ENCODE measurements at regions not wholly inside any gene's neighbourhood (a gene's known extent, or its start where the extent isn't known, plus 50 kb on each side); places are given as distances from the start of the nearest gene placed in this dataset.

GRCh38 chr11:119476666-119477331 lies 53.8 kb upstream of the THY1 start:
- ChIA-PET POLR2A (interaction anchor here (0.6 kb wide), 1 partner anchor 23 kb away, joined by 3 read pairs; no protein-coding TSS in a partner anchor), CTCF (ENCODE audit: unreplicated experiment) (no interaction called here)
- Histone ChIP-seq H3K36me3 (ENCODE audit: insufficient read depth, low read length) (no peaks in the 10 kb centered on the region), H3K9me3 (ENCODE audit: low read length) (no peaks in the 10 kb centered on the region), H3K9me2 (ENCODE audit: insufficient read depth, low read length) (no peaks in the 10 kb centered on the region), H4K20me1 (ENCODE audit: insufficient read depth, low read length) (no peaks in the 10 kb centered on the region), H3K27ac (ENCODE audit: low read depth, low read length, poor library complexity, severe bottlenecking) (no peak overlapping the region), H3K79me2 (ENCODE audit: insufficient read depth, low read depth, low read length) (no peaks in the 10 kb centered on the region), H3K4me2 (ENCODE audit: low read length) (no peak overlapping the region), H3K4me3 (ENCODE audit: low read depth, low read length, poor library complexity, severe bottlenecking) (no peak overlapping the region), H3K4me1 (ENCODE audit: insufficient read depth, low read length, poor library complexity, severe bottlenecking) (no peaks in the 10 kb centered on the region), H2AFZ (ENCODE audit: low read length) (no peak overlapping the region)
- TF ChIP-seq EZH2phosphoT487 (IDR thresholded peaks at IDR 0.05; ENCODE audit: borderline replicate concordance, low read depth, low read length) = no peak
- TF ChIP-seq CTCF (conservative IDR thresholded peaks at IDR 0.05; ENCODE audit: low read length) = no peak
- intact Hi-C loops (cut with micrococcal nuclease; ENCODE audit: unreplicated experiment) = no loop called here
- BruUV-seq (replicated peaks) = no TSS peak
- DNase-seq (ENCODE audit: low spot score) = no peak

GRCh38 chr11:119476038-119476437 lies 53.1 kb upstream of the THY1 start:
- H3K4me1 ChIP-seq (ENCODE audit: insufficient read depth, low read length, poor library complexity, severe bottlenecking) = no peaks in the 10 kb centered on the region
- H3K9me2 ChIP-seq (ENCODE audit: insufficient read depth, low read length) = no peaks in the 10 kb centered on the region
- no peaks in the 10 kb centered on the region for H3K9me3 ChIP-seq (ENCODE audit: low read length)
- intact Hi-C loops (cut with micrococcal nuclease; ENCODE audit: unreplicated experiment) = no loop called here
- TF ChIP-seq EZH2phosphoT487 (IDR thresholded peaks at IDR 0.05; ENCODE audit: borderline replicate concordance, low read depth, low read length) (no peak), CTCF (conservative IDR thresholded peaks at IDR 0.05; ENCODE audit: low read length) (no peak)
- CTCF ChIA-PET (ENCODE audit: unreplicated experiment) = no interaction called here
- H3K27ac ChIP-seq (ENCODE audit: low read depth, low read length, poor library complexity, severe bottlenecking) = no peak overlapping the region
- BruUV-seq (replicated peaks) = no TSS peak
- DNase-seq (ENCODE audit: low spot score) = no peak
- no peak overlapping the region for H2AFZ ChIP-seq (ENCODE audit: low read length)
- H3K79me2 ChIP-seq (ENCODE audit: insufficient read depth, low read depth, low read length) = no peaks in the 10 kb centered on the region
- no peaks in the 10 kb centered on the region for H3K36me3 ChIP-seq (ENCODE audit: insufficient read depth, low read length)
- H4K20me1 ChIP-seq (ENCODE audit: insufficient read depth, low read length) = no peaks in the 10 kb centered on the region
- H3K4me2 ChIP-seq (ENCODE audit: low read length) = no peak overlapping the region
- POLR2A ChIA-PET = no interaction called here
- no peak overlapping the region for H3K4me3 ChIP-seq (ENCODE audit: low read depth, low read length, poor library complexity, severe bottlenecking)

Measured in OCI-LY7 (cell line).